Myocyte (in vitro differentiated cells): ENCODE measurements at regions not wholly inside any gene's neighbourhood (a gene's known extent, or its start where the extent isn't known, plus 50 kb on each side); places are given as distances from the start of the nearest gene placed in this dataset.

ENCODE experiments used
- DNase-seq: peaks from one replicate; pipeline ENCODE4 v3.0.0-alpha.2; 2012; ENCODE audit warnings: low read depth

DNA sequence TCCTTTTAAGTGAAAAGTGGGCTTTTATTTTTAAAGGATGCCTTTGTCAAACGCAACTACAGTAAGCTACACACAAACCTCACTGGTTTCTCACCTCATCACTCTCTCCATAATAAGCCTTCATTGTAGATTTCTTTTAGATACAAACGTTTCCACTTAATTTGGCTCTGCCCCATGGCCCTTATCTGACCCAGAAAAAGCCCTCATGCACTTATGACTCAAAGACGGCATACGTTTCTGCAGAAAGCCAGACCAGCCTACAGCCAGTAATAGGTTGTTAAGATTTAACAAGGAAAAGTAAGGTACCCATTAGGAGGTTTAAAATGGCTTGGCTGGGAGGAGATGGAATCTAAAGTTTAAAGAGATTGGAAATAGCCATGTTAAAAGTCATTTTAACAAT lies 914.6 kb upstream of the INTU start:
- DNase-seq: no peak

DNA sequence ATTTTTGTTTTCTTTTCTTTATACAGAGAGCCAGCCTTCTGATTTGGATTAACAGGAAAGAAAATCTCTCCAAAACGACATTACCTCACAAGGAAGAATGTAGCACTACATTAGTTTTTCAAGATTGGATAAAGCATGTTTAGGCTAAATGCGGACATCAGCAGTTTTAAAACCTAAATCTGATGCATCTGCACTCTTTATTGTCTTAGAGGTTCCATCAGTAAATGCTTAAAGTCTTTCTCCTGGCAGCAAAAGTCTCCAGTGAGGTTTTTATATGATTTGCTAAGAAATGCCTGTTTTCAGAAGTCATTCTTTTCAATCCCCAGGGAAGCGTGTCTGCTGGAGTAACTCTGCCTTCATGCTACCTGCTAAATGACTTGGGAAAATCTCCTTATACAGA lies 912.9 kb upstream of the INTU start:
- DNase-seq: no peak

DNA sequence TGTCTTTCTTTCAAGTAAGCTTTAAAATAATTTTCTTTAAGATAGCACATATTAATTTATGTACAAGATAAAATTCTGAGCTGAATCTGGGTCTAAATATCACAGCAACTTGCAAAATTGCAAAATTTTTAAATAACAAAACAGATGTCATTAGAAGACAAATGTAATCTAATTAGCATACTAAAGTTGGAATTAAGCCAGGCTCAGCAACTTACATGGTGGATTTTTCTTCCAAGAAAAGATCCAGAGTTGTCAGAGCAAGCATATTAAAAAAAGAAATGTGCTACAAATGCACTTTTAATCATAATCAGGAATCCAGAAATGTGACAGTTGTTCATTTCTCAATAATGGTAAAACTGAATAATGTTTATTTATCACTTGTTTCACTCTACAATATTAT lies 906.9 kb upstream of the INTU start:
- DNase-seq: no peak

DNA sequence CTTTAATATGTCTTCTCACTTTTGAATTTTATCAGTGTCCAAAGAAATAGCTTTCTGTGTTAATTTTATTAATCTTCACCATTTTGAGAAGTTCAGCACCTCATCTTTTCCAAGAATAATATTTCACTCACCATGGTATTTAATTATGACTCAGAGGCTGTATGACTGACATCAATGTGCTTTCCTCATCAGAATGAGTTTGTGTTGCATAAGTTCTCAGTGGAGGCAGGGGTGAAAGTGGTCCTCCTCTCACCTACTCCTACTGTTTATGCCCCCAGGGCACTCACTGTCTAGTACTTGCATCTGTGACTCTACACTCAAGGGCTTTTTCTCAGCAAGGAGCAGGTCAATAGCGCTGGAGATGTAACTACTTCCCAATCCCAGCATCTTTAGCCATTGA lies 905.3 kb upstream of the INTU start:
- no peak for DNase-seq

DNA sequence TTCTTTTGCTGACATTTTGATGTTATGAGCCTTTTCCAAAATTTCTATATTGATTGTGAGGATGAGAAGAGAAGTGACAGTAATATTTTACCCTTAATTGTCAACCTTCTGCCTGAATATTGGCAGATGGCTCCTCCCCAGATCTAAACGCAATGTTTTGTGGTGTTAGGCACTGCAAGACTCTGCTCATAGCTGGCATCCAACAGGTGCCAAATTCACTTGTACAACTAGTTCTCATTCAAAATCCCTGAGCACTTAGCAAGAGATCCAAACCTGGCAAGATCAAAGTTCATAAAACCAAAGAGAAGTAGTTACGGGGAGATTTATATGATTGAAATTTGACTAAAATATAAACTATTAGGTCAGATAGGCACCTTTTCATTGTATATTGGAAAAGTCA lies 901.7 kb upstream of the INTU start:
- no peak for DNase-seq

DNA sequence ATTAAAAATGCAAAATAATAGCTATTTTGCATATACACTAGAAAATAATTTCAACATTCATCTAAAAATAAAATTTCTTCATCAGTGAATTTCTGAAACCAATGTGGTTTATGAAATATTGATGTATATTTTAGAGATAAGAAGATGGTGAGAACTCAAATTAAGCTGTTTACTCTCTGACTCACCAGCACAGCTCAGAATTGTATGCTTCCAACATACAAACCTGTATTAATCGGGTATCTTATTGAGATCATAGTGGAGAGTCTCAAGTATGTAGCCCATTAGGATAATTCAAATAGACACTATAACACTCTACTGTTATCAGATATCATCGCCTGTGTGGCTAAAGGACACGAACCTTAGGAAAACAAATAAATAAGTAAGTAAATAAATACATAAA lies 899.5 kb upstream of the INTU start:
- no peak for DNase-seq

DNA sequence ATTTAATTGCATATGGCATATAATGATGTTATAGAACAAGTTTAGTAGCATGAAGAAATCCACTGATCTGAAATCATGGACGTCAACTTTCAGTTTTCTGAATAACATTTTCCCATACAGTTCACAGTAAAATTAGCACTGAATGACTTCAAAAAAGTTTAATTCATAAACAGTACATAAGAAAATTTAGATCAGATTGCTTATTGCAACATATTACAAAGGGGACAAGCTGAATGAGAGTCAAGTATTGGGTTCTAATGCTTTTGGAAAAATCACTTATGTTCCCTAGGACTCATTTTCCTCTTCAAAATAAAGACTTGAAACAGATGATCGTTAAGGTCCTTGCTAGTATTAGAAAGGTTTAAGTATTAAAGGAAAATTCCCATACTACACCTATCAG lies 898.3 kb upstream of the INTU start:
- no peak for DNase-seq

DNA sequence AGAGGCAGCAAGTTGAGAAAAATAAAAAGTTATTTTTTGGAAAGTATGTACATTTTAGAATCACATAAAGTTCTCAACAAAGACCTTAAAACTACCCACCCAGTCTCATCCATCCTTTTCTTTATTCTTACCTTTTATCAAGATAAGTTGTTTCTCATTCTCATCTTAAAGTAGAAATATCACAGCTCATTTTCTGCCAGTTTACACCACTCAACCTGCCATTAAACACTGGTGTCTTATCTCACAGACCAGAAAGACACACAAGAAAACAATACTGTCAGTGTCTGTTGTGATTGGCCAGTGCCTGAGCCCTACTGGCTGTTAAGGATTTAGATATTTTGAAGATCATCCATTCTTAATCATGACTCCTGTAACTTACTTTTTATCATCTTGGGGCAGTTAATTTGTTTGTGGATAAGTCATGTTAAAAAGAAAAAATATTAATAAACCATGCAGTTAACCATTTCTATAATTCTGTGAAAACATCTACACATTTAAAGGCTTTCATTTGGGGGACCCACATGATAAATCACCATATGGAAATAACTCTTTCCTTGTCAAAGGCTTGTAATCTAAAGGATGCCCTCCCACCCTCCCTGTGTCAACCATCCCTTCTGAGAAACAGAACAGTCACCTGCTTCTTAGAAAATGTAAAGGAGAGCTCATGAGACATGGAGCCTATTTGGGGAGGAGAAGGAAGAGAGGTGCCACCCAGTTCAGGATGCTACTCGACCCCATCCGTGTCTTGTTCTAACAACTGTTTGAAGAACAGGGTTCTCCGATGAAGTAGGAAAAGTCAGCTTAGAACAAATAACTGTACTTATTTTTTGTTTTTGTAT lies 897.2 kb upstream of the INTU start:
- no peak for DNase-seq

DNA sequence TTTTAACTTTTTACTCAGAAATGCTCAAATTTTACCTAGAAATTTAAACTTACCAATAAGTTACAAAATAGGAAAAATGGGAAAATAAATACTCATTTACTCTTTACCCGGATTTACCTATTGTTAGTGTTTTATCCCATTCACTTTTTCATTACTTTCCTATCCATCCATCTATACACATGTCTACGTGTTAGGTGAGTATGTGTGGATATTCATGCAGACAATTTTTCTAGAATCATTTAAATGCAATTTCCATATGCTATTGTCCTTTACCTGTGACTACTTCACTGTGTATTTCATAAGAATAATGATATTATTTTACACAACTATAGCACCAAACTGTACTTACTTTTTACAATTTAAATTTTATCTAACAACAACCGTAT lies 896.6 kb upstream of the INTU start:
- no peak for DNase-seq

DNA sequence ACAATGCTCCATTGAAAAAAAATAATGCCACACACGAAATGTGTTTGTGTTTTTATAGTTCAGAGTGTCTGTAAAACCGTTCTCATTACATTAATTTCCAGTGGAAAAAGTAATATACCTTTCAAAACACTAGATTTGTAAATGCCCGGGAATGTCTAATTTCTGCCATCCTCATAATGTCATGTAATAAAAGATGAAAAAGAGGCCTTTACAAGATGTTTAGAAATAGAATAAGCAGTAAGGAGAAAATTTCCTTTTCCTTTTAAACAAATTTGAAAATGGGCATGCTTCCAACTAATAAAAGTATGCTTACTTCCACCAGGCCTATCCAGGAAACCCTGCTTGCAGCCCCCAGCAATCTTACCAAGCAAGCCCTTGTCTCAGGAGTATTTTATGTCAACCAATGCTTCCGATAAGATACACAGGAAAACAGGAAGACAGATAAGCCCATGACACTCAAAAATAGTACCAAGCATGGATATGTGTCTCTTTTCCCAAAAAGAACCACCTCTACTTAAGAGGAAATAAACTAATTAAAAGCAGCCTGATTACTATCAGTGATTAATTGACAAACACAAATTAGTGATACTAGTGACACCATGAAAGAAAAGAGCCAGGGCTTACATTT lies 894.7 kb upstream of the INTU start:
- DNase-seq: no peak

DNA sequence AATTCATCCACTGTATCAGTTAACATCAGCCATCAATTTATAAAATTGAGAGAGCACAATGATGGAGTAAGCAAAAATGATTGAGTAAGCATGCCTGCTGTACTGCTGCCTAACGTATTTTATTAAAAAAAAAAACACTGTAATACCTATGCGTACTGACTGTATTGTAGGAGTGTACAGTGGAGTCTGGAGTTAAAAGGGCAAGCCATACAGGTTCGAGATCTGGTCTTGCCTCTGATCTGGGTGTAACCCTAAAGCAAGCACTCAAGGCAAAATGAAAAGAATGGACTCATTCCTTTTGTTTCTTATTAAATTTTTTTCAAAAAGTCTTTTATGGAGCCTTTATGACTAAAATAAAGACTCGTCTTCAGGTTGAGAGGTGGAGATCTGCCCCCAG lies 894.2 kb upstream of the INTU start:
- DNase-seq: no peak

DNA sequence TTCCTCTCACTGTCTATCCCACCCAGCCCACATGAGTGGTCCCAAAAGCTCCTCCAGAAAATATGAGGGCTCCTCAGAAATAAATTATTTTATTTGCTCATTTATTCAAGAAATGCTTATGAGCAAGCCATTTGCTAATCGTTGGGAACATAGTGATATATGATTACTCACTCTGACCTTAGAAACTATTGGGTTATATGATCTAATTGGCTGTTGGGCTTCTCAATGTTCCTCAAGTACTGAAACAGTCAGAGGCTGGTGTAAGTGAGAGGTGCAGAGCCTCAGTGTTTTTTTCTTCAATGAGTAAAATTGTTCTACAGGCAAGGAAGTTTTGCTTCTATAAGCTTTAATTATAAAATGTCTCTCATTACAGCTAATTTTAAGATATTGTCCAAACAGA lies 893.8 kb upstream of the INTU start:
- DNase-seq: no peak

DNA sequence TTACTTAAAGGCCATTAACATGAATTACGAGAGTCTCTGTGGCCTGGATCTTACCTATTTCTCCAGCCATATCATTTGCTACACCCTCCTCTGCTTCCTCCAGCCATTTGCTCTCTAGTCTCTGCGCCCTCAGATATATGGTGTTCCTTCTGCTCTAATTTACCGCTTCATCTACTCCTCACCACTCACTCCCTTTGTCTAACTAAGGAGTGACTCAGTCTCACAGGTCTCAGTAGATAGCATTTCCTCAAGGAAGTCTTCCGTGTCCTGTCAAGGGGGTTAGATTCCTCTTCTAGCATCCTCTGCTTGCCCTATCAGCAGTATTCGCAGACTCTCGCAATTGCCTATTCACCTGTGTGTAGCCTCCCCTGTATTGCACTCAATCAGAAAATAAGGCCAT lies 892.1 kb upstream of the INTU start:
- no peak for DNase-seq

DNA sequence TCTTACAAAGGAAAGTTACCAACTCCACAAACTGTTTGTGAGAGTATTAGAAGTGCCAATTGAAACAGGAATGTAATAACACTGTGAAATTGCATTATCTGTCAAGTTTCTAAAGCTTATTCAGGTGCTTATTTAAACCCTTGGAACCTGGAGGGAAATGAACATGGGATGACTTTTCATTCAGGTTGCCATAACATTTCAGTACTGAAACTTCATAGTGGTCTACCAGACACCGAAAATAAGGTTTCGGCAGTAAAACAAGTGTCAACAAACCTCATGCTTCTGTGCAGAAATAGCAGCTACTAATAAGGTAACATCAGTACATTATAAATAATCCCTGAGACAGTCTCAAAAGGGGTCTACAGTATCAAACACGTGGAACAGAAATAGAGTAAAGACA lies 890.7 kb upstream of the INTU start:
- no peak for DNase-seq

DNA sequence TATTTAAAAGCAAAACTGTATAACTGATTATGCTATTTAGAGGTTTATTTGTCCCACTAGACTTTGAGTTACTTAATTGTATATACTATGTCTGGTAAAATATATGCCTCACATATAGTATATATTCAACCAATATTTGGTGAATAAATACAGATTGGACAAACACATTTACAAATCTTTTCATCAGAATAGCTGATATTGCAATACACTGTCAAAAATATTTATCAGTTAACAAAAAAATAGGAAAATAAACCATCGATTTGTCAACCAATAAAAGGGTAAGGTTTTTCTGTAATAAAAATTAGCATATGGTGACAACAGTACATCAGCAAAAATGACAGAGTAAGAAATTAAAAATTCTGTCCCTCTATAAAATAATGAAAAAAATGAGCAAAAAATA lies 889.9 kb upstream of the INTU start:
- DNase-seq: no peak

DNA sequence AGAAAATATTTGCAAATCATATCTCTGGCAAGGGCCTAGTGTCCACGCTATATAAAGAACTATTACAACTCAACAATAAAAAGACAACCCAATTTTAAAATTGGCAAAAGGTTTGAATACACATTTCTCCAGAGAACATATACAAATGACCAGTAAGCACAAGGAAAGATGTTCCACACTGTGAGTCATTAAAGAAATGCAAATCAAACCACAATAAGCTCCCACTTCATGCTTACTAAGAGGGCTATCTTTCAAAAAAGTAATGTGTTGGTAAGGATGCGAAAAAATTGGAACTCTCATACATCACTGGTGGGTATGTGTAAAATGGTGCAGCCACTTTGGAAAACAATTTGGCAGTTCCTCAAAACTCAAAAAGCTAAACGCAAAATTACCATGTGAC lies 884.0 kb upstream of the INTU start:
- no peak for DNase-seq

DNA sequence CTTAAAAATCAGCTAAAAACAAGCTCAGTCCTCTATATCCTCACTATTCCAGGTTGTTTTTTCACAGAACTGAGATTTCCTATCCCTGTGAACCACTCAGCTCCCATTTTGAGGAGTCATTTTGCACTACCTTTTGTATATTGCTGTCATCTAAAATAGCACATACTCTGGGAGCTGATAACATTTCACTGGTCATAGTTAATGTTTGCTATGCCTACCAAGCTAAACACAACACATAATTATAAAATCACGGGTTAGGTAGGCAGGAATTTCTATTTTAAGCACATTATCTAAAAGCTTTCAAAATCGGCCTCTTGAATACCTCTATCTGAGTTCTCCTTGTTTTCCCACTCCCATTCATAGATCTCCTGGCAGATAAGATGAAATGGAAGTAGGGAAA lies 882.0 kb upstream of the INTU start:
- DNase-seq: no peak

DNA sequence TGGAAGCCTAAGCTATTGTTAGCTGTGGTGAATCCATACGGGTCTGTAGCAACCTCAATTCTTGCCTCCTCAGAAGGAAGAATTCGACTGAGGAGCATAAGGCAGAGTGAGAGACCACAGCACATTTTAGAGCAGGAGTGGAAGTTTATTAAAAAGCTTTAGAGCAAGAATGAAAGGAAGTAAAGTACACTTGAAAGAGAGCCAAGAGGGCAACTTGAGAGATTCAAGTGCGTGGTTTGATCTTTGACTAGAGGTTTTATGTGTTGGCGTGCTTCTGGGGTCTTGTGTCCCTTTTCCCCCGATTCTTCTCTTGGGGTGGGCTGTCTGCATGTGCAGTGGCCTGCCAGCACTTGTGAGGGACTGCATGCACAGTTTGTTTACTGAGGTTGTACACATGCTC lies 880.6 kb upstream of the INTU start:
- DNase-seq: peak; percentile 34

DNA sequence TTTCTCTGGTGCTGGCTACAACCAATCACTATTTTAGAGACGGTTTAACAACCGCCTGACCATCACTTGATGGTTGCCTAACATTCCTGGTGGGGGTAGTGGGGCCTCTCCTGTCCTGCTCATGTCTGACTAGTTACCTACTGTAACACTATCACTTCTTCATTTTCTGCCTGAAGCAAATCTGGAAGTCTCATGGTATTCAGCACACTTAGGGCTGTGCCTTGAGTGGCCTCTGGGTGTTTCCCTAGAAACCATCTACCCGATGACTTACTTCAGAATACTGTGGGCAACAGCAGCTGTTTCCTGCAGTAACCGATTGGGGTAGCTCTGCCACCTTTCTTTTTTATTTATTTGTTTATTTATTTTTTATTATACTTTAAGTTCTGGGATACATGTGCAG lies 880.1 kb upstream of the INTU start:
- no peak for DNase-seq

DNA sequence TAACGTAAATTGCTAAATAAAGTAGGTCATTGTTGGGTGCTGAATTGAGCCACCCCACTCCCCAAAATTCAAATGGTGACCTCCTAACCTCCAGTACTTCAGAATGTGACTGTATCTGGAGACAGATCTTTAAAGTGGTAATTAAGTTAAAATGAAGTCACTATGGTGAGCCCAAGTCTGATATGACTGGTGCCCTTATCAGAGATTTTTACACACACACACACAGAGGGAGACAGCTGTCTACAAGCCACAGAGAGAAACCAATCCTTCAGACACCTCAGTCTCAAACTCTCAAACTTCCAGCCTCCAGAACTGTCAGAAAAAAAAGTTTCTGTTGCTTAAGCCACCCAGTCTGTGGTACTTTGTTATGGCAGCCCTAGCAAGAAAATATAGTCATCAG lies 879.2 kb upstream of the INTU start:
- peak; percentile 57 for DNase-seq

DNA sequence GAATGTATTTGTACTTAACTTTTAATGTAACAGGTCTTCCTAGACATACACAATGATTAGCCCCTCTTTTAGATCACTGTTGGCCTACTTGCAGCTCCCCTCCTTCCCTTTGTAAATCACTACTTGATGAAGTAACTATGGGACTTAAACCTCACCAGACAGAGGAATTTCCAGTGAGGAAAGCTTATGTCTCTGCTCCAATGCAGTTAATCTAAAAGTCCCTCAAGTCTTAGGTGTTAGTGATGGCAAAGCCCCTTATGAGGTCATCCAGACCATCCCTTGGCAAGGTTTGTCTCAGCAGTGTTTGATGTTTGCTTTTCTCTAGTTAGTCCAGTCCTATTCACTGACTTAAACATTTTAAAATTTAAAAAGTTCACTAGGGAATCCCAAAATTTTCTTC lies 877.3 kb upstream of the INTU start:
- DNase-seq: no peak

DNA sequence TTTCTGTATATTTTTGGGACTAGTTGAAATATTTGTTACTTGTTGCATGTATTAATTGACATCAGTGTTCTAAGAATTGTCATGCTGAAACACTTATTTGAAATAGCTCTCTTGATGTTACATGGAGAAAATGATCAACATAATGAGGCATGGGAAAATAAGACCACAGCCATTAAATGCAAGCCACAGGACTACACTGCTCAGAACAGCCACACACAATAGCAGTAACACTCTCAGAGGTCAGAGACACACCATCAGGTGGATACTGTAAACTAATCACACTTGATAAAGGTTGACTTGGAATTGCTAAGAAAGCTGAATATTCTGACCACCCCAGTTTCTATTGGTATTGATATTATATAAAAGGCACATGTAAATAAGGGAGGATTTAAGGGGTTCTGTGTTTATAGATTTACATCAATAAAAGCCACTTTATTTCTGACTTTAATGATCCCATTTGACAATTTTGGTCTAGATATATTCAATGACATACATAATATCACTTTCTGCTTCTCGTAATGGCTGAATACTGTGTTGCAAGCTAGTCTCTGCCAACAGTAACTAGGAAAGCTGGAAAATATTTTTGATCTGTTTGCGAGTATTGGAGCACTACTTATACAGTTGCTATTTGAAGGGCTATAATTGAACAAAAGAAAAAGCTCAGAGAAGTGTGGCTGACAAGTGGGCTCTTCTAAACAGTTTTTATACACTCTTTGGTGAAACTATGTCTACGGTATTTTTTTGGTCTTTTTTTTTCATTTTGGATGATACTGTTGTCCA lies 876.5 kb upstream of the INTU start:
- peak; percentile 51 for DNase-seq

DNA sequence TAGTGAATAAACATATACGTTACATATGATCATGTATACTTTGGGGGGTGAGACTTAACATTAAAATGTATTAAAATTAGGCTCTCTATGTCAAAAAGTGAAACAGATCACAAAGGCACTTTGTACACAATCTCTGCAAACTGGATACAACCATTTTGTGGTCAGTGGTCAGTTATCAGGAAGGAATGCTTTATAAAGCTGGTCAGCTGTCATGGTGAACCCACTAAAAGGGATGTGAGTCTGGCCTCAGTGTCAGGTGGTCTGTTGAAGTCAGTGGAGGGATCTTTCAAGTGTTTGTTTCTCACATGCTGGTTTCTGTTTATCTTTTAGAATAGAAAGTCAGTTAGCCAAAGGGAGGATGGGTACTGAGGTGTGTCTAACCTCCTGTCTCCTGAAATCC lies 875.5 kb upstream of the INTU start:
- peak; percentile 88 for DNase-seq
